HFFc6 (cell line): ENCODE measurements at regions not wholly inside any gene's neighbourhood (a gene's known extent, or its start where the extent isn't known, plus 50 kb on each side); places are given as distances from the start of the nearest gene placed in this dataset.
A peak's percentile ranks its signal among the peaks of the same experiment; 100 is the strongest.

Experiments used
- DNase-seq: peaks from one replicate; pipeline ENCODE4 v3.0.0-alpha.2; 2018
- H3K27ac Mint-ChIP-seq: 2 replicates; pipeline ENCODE4 v1.8.0; 2020; ENCODE audit warnings: mild to moderate bottlenecking, mixed read lengths
- H3K27me3 Mint-ChIP-seq: 2 replicates; pipeline ENCODE4 v1.8.0; 2021; ENCODE audit warnings: mild to moderate bottlenecking, moderate library complexity, mixed read lengths; ENCODE audit not compliant: insufficient read depth
- H3K36me3 Mint-ChIP-seq: 2 replicates; pipeline ENCODE4 v1.8.0; 2021; ENCODE audit warnings: low read depth, mixed read lengths
- H3K4me1 Mint-ChIP-seq: 2 replicates; pipeline ENCODE4 v1.8.0; 2020; ENCODE audit warnings: low read depth, mixed read lengths
- H3K4me3 Mint-ChIP-seq: 2 replicates; pipeline ENCODE4 v1.8.0; 2020; ENCODE audit warnings: mild to moderate bottlenecking, moderate library complexity, mixed read lengths
- H3K9me3 Mint-ChIP-seq: 2 replicates; pipeline ENCODE4 v1.8.0; 2020; ENCODE audit warnings: mild to moderate bottlenecking, mixed read lengths
- CTCF ChIP-seq: fragments of 200-600 bp; sonication (generic); IDR thresholded peaks from 2 replicates; pipeline ENCODE4 v1.5.0; 2021; ENCODE audit warnings: antibody characterized with exemption, mild to moderate bottlenecking

- DNase-seq, result no peak
- H3K36me3 Mint-ChIP-seq, result no peaks in the 10 kb centered on the region
- no peak overlapping the region for H3K27ac Mint-ChIP-seq
- peaks cover 22% of the 10 kb centered on the region for H3K4me1 Mint-ChIP-seq
- no peaks in the 10 kb centered on the region for H3K9me3 Mint-ChIP-seq
- H3K4me3 Mint-ChIP-seq, result no peak overlapping the region
- TF ChIP-seq CTCF, result no peak
- no peaks in the 10 kb centered on the region for H3K27me3 Mint-ChIP-seq
Observed at GRCh38 chr4:181950372-181951127, 292.7 kb upstream of the TENM3 start.

GRCh38 chr4:181951265-181951664, 291.9 kb upstream of the TENM3 start:
- no peak overlapping the region for H3K27ac Mint-ChIP-seq
- no peaks in the 10 kb centered on the region for H3K27me3 Mint-ChIP-seq
- H3K4me1 Mint-ChIP-seq, result peaks cover 29% of the 10 kb centered on the region
- no peak overlapping the region for H3K4me3 Mint-ChIP-seq
- DNase-seq, result no peak
- TF ChIP-seq CTCF, result no peak
- no peaks in the 10 kb centered on the region for H3K9me3 Mint-ChIP-seq
- H3K36me3 Mint-ChIP-seq, result no peaks in the 10 kb centered on the region

DNA sequence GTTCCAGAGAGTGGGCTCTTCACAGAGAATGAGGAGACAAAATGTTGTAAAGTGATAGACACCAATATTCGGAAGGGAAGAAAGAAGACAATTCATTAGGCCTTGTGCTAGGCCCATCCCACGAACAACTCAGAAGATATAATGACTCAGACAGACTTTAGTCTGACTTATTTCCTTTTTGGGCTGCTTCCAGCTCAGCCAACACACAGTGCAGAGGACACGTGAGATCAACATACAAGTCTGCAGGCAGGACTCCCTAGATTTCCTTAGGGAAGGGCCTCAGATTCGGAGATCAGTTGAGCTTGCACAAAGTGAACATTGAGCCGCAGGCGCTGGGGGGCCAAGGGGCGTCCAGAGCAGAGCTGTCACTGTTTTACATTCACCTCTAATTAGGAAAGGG, 290.7 kb upstream of the TENM3 start:
- peak overlapping the region; percentile 45; the same call in 1 of the 2 replicates for H3K4me3 Mint-ChIP-seq
- peak; percentile 88 for DNase-seq
- H3K27ac Mint-ChIP-seq, result peak overlapping the region; percentile 80
- H3K4me1 Mint-ChIP-seq, result peaks cover 29% of the 10 kb centered on the region
- H3K27me3 Mint-ChIP-seq, result no peaks in the 10 kb centered on the region
- H3K9me3 Mint-ChIP-seq, result no peaks in the 10 kb centered on the region
- no peak for TF ChIP-seq CTCF
- H3K36me3 Mint-ChIP-seq, result no peaks in the 10 kb centered on the region

- Mint-ChIP-seq H3K36me3 (no peaks in the 10 kb centered on the region), H3K9me3 (no peaks in the 10 kb centered on the region), H3K27me3 (no peaks in the 10 kb centered on the region), H3K4me3 (peak overlapping the region; percentile 57), H3K27ac (no peak overlapping the region), H3K4me1 (peaks cover 58% of the 10 kb centered on the region)
- TF ChIP-seq CTCF, result no peak
- no peak for DNase-seq
Observed at GRCh38 chr4:181956512-181956911, 286.7 kb upstream of the TENM3 start.

- Mint-ChIP-seq H3K36me3 (no peaks in the 10 kb centered on the region), H3K27me3 (no peaks in the 10 kb centered on the region), H3K9me3 (no peaks in the 10 kb centered on the region), H3K27ac (peak overlapping the region; percentile 60), H3K4me1 (peaks cover 58% of the 10 kb centered on the region), H3K4me3 (peak overlapping the region; percentile 57)
- no peak for TF ChIP-seq CTCF
- peak; percentile 72 for DNase-seq
Observed at GRCh38 chr4:181957088-181957487, 286.1 kb upstream of the TENM3 start.
